ENCODE measurements at regions not wholly inside any gene's neighbourhood (a gene's known extent, or its start where the extent isn't known, plus 50 kb on each side); places are given as distances from the start of the nearest gene placed in this dataset.

GRCh38 chr10:8473205-8473604, 418.7 kb downstream of the GATA3 start:
- H3K27me3 ChIP-seq (replicated peaks; ENCODE audit: insufficient read depth) = no peaks in the 10 kb centered on the region
- no peaks in the 10 kb centered on the region for H3K4me1 ChIP-seq (replicated peaks)
- H3K36me3 ChIP-seq = no peaks in the 10 kb centered on the region
- no peak overlapping the region for H3K4me3 ChIP-seq
- 80% methylated on average over 2 of the region's 2 CpGs for WGBS
- H3K9me3 ChIP-seq = no peaks in the 10 kb centered on the region
- intact Hi-C loops (cut with DNase I) = no loop called here
- TF ChIP-seq POLR2A (IDR thresholded peaks at IDR 0.05) = no peak
- no peak for TF ChIP-seq CTCF (IDR thresholded peaks at IDR 0.05)
- no peak for TF ChIP-seq POLR2AphosphoS5 (IDR thresholded peaks at IDR 0.05)
- no peak for DNase-seq (ENCODE audit: low spot score)
- H3K27ac ChIP-seq = no peak overlapping the region

DNA sequence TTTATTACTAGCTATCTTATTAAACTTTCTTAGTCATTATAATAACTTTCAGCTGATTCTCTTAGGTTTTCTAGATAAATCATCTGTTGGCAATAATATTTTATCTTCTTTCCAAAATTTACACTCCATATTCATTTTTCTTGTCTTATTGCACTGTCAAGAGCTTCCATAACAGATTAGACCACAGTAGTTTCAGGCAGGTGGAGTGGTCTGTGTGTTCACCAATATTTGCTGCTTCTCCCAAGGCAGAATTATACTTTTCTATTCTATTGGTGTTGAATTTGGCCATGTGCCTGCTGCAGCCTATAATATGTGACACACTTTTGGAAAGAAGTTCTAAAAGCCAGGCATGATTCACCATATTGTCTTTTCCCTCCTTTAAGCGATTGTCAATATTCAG, 422.8 kb downstream of the GATA3 start:
- Histone ChIP-seq H3K36me3 (no peaks in the 10 kb centered on the region), H3K27me3 (replicated peaks; ENCODE audit: insufficient read depth) (no peaks in the 10 kb centered on the region), H3K9me3 (no peaks in the 10 kb centered on the region), H3K4me1 (replicated peaks) (no peaks in the 10 kb centered on the region), H3K27ac (no peak overlapping the region), H3K4me3 (no peak overlapping the region)
- WGBS = 82% methylated on average over 1 of the region's 1 CpG
- TF ChIP-seq POLR2A (IDR thresholded peaks at IDR 0.05) = no peak
- TF ChIP-seq POLR2AphosphoS5 (IDR thresholded peaks at IDR 0.05) = no peak
- TF ChIP-seq CTCF (IDR thresholded peaks at IDR 0.05) = no peak
- DNase-seq (ENCODE audit: low spot score) = no peak
- intact Hi-C loops (cut with DNase I) = no loop called here

GRCh38 chr10:8481718-8482504, 427.4 kb downstream of the GATA3 start:
- no peak overlapping the region for H3K27ac ChIP-seq
- TF ChIP-seq CTCF (IDR thresholded peaks at IDR 0.05) = no peak
- TF ChIP-seq POLR2A (IDR thresholded peaks at IDR 0.05) = no peak
- TF ChIP-seq POLR2AphosphoS5 (IDR thresholded peaks at IDR 0.05) = no peak

DNA sequence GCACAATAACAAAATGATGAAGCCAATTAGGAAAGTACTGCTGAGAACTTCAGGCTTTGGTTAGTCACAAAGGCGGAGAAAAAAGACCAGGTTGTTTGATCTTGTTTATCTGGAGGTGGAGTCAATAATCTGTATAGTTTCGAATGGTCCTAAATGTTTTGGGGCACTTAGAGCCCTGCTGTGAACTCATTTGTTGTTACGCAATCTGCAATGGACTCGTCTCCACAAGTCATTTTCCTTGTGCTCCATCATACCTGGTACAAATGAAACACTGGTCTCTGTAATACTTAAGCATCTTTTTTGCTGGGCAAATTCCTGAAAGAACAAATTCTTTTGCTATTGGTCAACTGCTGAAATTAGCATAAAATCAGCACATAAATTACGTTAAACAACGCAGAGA, 430.5 kb downstream of the GATA3 start:
- 85% methylated on average over 6 of the region's 6 CpGs for whole genome bisulfite sequencing
- no peaks in the 10 kb centered on the region for H3K27me3 ChIP-seq (replicated peaks; ENCODE audit: insufficient read depth)
- intact Hi-C loops (cut with DNase I) = no loop called here
- TF ChIP-seq POLR2AphosphoS5 (IDR thresholded peaks at IDR 0.05) (no peak), CTCF (IDR thresholded peaks at IDR 0.05) (no peak), POLR2A (IDR thresholded peaks at IDR 0.05) (no peak)
- H3K4me3 ChIP-seq = no peak overlapping the region
- no peak overlapping the region for H3K27ac ChIP-seq
- H3K9me3 ChIP-seq = no peaks in the 10 kb centered on the region
- H3K36me3 ChIP-seq = no peaks in the 10 kb centered on the region
- DNase-seq (ENCODE audit: low spot score) = no peak
- H3K4me1 ChIP-seq (replicated peaks) = no peaks in the 10 kb centered on the region

More at GRCh38 chr10:8481718-8482504, 427.4 kb downstream of the GATA3 start:
- no peaks in the 10 kb centered on the region for H3K27me3 ChIP-seq (replicated peaks; ENCODE audit: insufficient read depth)
- no peaks in the 10 kb centered on the region for H3K36me3 ChIP-seq
- intact Hi-C loops (cut with DNase I) = no loop called here
- DNase-seq (ENCODE audit: low spot score) = no peak
- H3K9me3 ChIP-seq = no peaks in the 10 kb centered on the region
- 69% methylated on average over 10 of the region's 10 CpGs for WGBS
- H3K4me3 ChIP-seq = no peak overlapping the region
- no peaks in the 10 kb centered on the region for H3K4me1 ChIP-seq (replicated peaks)

GRCh38 chr10:8487346-8487745, 432.9 kb downstream of the GATA3 start:
- H3K27me3 ChIP-seq (replicated peaks; ENCODE audit: insufficient read depth) = no peaks in the 10 kb centered on the region
- TF ChIP-seq POLR2A (IDR thresholded peaks at IDR 0.05) = no peak
- no peak for TF ChIP-seq CTCF (IDR thresholded peaks at IDR 0.05)
- no peak for TF ChIP-seq POLR2AphosphoS5 (IDR thresholded peaks at IDR 0.05)
- intact Hi-C loops (cut with DNase I) = no loop called here
- no peaks in the 10 kb centered on the region for H3K36me3 ChIP-seq
- WGBS = 89% methylated on average over 7 of the region's 7 CpGs
- H3K4me3 ChIP-seq = no peak overlapping the region
- H3K4me1 ChIP-seq (replicated peaks) = no peaks in the 10 kb centered on the region
- DNase-seq (ENCODE audit: low spot score) = no peak
- H3K27ac ChIP-seq = no peak overlapping the region
- no peaks in the 10 kb centered on the region for H3K9me3 ChIP-seq
